Activated CD8-positive, alpha-beta memory T cell treated with anti-CD3 and anti-CD28 coated beads, Interleukin-2, amount 10 ng/mL, durations not matched to agents 7 days and 5 days (primary cell): ENCODE measurements at regions not wholly inside any gene's neighbourhood (a gene's known extent, or its start where the extent isn't known, plus 50 kb on each side); places are given as distances from the start of the nearest gene placed in this dataset.

Experiments used
- ATAC-seq: fragments of 150-1000 bp; cut with Tn5 transposase; one replicate; pipeline ENCODE4 v1.10.0; 2021; ENCODE audit warnings: moderate library complexity
- CTCF ChIA-PET: fragments of 350-600 bp; sonication (Branson Sonifier 250); formaldehyde crosslinking; loops from one replicate; lab custom pipeline; 2021; ENCODE audit warnings: antibody characterized with exemption; lab: Charles Lee
- DNase-seq: peaks from one replicate; pipeline ENCODE4 v3.0.0-alpha.2; 2020
- H3K27ac Mint-ChIP-seq: one replicate; pipeline ENCODE4 v1.8.0; 2021; ENCODE audit warnings: mild to moderate bottlenecking, mixed read lengths
- H3K27me3 Mint-ChIP-seq: one replicate; pipeline ENCODE4 v1.8.0; 2021; ENCODE audit warnings: mixed read lengths
- H3K36me3 Mint-ChIP-seq: one replicate; pipeline ENCODE4 v1.8.0; 2021; ENCODE audit warnings: mild to moderate bottlenecking, mixed read lengths
- H3K4me1 Mint-ChIP-seq: one replicate; pipeline ENCODE4 v1.8.0; 2021; ENCODE audit warnings: mixed read lengths
- H3K4me3 Mint-ChIP-seq: one replicate; pipeline ENCODE4 v1.8.0; 2021; ENCODE audit warnings: mild to moderate bottlenecking, moderate library complexity, mixed read lengths
- H3K9me3 Mint-ChIP-seq: one replicate; pipeline ENCODE4 v1.8.0; 2022; ENCODE audit warnings: low read depth, mixed read lengths

DNA sequence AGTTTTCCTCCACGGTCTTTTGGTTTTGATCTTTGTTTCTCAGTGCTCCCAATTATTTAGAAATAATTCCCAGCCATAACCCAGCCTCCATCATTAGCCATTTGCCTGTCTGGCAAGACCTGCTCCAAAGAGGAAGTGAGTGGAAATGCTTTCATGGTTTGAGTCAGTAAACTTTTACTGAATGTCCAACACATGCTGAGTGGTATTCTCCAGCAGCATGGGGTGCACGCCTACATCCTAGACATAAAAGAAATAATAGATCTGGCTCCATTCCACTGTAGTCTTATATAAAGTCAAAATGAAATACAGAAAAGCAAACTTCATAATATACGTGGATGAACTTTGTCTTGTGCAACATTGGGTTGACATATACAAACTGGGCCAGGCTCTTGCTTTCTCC lies 757.2 kb downstream of the TLE1 start:
- no peak for DNase-seq
- Mint-ChIP-seq H3K4me3 (no peak overlapping the region), H3K27me3 (no peaks in the 10 kb centered on the region), H3K4me1 (no peaks in the 10 kb centered on the region), H3K27ac (no peak overlapping the region), H3K36me3 (no peaks in the 10 kb centered on the region), H3K9me3 (peaks cover 9% of the 10 kb centered on the region)
- CTCF ChIA-PET: no interaction called here
- no peak for ATAC-seq

DNA sequence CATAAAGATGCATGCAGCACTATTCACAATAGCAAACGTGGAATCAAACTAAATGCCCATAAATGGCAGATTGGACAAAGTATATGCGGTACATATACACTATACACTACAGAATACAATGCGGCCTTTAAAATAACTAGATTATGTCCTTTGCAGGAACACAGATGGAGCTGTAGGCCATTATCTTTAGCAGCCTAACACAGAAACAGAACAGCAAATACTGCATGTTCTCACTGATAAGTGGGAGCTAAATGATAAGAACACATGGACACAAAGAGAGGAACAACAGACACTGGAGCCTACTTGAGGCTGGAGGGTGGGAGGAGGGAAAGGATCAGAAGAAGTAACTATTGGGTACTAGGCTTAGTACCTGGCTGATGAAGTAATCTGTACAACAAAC lies 758.2 kb downstream of the TLE1 start:
- ATAC-seq: no peak
- CTCF ChIA-PET: no interaction called here
- Mint-ChIP-seq H3K4me3 (no peak overlapping the region), H3K36me3 (no peaks in the 10 kb centered on the region), H3K4me1 (no peaks in the 10 kb centered on the region), H3K27ac (no peak overlapping the region), H3K27me3 (no peaks in the 10 kb centered on the region), H3K9me3 (peaks cover 9% of the 10 kb centered on the region)
- DNase-seq: no peak

DNA sequence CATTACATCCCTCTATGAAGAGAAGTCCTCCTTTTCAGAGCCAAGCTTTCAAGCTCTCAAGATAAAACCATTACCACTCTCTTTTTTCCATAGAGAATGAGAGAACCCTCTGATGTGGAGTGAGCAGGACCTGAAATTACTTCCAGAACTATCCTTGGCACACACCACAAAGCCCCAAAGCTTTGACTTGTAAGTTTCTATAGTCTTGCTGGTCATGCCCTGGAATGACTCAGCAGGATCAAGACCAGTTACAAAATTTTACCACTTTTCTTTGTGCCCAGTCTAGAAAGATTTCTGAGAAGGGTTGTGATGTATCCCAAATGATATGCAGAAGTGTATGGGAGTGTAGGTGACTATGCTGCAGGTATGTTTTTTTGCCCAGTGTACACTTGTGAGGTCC lies 760.6 kb downstream of the TLE1 start:
- no peaks in the 10 kb centered on the region for H3K4me1 Mint-ChIP-seq
- no peak overlapping the region for H3K27ac Mint-ChIP-seq
- CTCF ChIA-PET: no interaction called here
- DNase-seq (no peak), ATAC-seq (no peak)
- H3K36me3 Mint-ChIP-seq: no peaks in the 10 kb centered on the region
- no peak overlapping the region for H3K4me3 Mint-ChIP-seq
- H3K9me3 Mint-ChIP-seq: peaks cover 6% of the 10 kb centered on the region
- no peaks in the 10 kb centered on the region for H3K27me3 Mint-ChIP-seq

DNA sequence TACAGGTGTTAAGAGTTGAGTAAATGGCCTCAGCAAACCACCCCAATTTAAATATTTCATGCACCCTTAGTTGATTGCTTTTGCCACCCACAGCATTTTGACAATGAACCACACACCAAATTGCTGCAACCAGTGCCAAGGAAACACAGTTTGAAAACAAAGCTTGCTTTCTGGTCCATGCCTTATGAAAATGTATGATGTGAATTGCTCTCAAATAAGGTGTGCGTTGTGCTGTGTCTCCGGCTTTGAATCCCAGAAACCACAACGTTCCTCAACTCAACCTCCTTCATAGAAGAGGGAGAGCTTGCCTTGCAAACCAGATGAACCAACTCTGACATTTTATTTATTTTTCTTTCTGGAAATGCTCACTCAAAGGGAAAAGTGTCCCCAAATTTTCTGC lies 762.7 kb downstream of the TLE1 start:
- Mint-ChIP-seq H3K4me1 (no peaks in the 10 kb centered on the region), H3K27ac (no peak overlapping the region), H3K27me3 (no peaks in the 10 kb centered on the region), H3K4me3 (no peak overlapping the region), H3K9me3 (peaks cover 15% of the 10 kb centered on the region), H3K36me3 (no peaks in the 10 kb centered on the region)
- CTCF ChIA-PET: no interaction called here
- DNase-seq (no peak), ATAC-seq (no peak)

DNA sequence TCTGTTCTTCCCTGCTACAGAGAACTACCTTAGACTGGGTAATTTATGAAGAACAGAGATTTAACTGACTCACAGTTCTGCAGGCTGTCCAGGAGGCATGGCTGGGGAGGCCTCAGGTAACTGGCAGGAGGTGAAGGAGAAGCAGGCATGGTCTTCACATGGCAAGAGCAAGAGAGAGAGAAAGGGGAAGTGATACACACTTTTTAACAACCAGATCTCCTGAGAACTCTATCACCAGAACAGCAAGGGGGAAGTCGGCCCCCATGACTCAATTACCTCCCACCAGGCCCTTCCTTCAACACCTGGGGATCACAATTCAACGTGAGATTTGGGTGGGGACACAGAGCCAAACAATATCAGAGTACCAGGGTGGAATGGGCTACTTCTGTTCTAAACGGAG lies 766.8 kb downstream of the TLE1 start:
- Mint-ChIP-seq H3K27me3 (no peaks in the 10 kb centered on the region), H3K27ac (no peak overlapping the region), H3K4me3 (no peak overlapping the region), H3K4me1 (no peaks in the 10 kb centered on the region), H3K36me3 (no peaks in the 10 kb centered on the region), H3K9me3 (peaks cover 21% of the 10 kb centered on the region)
- no peak for DNase-seq
- ATAC-seq: no peak
- CTCF ChIA-PET: no interaction called here

DNA sequence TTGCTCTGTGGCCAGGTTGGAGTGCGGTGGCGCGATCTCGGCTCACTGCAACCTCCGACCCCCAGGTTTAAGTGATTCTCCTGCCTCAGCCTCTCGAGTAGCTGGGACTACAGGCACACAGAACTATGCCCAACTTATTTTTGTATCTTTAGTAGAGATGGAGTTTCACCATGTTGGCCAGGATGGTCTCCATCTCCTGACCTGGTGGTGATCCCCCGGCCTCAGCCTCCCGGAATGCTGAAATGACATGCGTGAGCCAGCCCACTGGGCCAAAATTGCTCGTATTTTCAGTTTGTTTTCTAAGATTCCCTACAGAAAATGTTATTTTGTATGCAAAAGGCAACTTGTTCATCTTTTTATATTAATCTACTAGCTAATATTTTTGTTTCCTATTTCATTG lies 782.6 kb downstream of the TLE1 start:
- no peaks in the 10 kb centered on the region for H3K36me3 Mint-ChIP-seq
- no peak overlapping the region for H3K27ac Mint-ChIP-seq
- H3K4me1 Mint-ChIP-seq: no peaks in the 10 kb centered on the region
- H3K27me3 Mint-ChIP-seq: no peaks in the 10 kb centered on the region
- peaks cover 10% of the 10 kb centered on the region for H3K9me3 Mint-ChIP-seq
- no peak for DNase-seq
- no peak for ATAC-seq
- CTCF ChIA-PET: no interaction called here
- no peak overlapping the region for H3K4me3 Mint-ChIP-seq

DNA sequence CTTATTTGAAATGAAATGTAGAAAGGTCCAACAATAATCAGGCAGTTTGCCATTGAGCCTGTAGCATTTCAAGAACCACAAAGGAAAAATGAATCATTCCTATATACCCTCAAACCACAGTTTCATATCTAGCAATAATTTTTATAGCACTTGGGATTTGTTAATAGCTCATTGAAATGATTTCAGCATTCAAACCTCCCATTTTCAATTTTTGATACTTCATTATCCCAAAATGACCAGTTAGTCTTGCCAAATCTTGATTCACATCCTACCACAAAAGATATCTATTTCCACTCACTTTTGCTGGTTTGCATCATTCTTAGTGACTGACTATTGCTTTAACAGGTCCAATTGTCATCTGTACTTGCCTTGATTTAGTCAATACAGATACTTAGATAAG lies 790.1 kb downstream of the TLE1 start:
- H3K9me3 Mint-ChIP-seq: peaks cover 14% of the 10 kb centered on the region

DNA sequence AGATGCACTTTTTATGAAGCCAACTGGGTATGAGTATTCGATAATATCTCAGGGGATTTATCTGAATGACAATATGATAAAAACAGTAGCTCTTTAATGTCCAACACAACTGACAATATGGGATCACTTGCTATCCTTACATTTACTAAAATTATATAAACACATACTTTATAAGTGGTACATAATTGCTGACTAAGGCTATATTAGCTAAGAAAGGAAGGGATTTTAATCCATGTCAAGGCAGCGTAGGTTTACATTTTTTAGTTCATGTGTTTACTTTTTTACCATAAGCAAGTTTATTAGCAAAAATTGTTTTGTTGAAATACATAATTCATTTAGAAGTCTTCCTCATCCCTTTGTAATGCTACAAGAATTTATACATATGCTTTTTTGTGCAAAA lies 796.2 kb downstream of the TLE1 start:
- H3K4me3 Mint-ChIP-seq: no peak overlapping the region
- no peaks in the 10 kb centered on the region for H3K27me3 Mint-ChIP-seq
- H3K27ac Mint-ChIP-seq: no peak overlapping the region
- ATAC-seq (no peak), DNase-seq (no peak)
- no peaks in the 10 kb centered on the region for H3K4me1 Mint-ChIP-seq
- CTCF ChIA-PET: no interaction called here
- H3K36me3 Mint-ChIP-seq: no peaks in the 10 kb centered on the region
- H3K9me3 Mint-ChIP-seq: peaks cover 10% of the 10 kb centered on the region

More for the DNA sequence above, 790.1 kb downstream of the TLE1 start:
- H3K4me3 Mint-ChIP-seq: no peak overlapping the region
- CTCF ChIA-PET: no interaction called here
- no peaks in the 10 kb centered on the region for H3K27me3 Mint-ChIP-seq
- H3K36me3 Mint-ChIP-seq: no peaks in the 10 kb centered on the region
- DNase-seq (no peak), ATAC-seq (no peak)
- no peak overlapping the region for H3K27ac Mint-ChIP-seq
- no peaks in the 10 kb centered on the region for H3K4me1 Mint-ChIP-seq

DNA sequence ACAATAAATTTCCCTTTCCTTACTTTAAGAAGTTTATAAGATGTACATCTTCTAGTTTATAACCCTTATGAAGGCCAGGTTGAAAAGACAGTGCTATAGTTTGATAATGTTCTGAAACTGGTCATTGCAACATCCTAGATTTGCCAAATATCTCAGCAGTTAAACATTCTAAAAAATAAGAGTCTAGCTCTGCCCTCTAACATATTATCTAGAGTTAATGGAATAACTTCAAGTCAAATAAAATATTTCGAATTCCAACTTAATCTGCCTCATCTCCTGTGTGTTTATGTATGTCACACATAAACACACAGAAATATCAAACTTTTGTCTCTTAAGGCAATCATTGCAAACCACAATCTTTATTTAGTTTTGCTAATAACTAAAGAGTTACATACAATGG lies 796.6 kb downstream of the TLE1 start:
- no peak overlapping the region for H3K4me3 Mint-ChIP-seq

DNA sequence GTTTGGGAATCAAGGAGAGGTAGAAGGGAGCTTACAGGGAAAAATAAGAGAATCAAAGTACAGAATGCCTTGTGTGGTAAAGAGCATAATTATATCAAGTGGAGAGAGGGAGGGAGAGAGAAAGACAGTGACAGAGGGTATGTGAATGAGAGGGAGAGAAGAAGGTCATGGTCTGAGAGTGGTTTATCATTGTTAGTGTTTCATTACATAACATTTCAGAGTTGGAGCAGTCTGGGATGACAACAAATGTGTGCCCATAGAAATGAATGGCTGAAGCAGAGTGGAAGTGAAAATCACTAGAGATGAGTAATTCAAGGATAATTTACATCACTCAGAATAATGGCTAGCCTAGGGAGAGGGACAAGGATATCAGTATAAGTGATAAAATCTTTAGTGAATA lies 799.2 kb downstream of the TLE1 start:
- ATAC-seq: no peak
- no peak overlapping the region for H3K4me3 Mint-ChIP-seq
- no peak for DNase-seq
- H3K36me3 Mint-ChIP-seq: no peaks in the 10 kb centered on the region
- peaks cover 9% of the 10 kb centered on the region for H3K9me3 Mint-ChIP-seq
- no peaks in the 10 kb centered on the region for H3K27me3 Mint-ChIP-seq
- CTCF ChIA-PET: no interaction called here
- no peak overlapping the region for H3K27ac Mint-ChIP-seq
- no peaks in the 10 kb centered on the region for H3K4me1 Mint-ChIP-seq

More for the DNA sequence above, 796.6 kb downstream of the TLE1 start:
- Mint-ChIP-seq H3K4me1 (no peaks in the 10 kb centered on the region), H3K27ac (no peak overlapping the region), H3K9me3 (peaks cover 10% of the 10 kb centered on the region), H3K36me3 (no peaks in the 10 kb centered on the region), H3K27me3 (no peaks in the 10 kb centered on the region)
- no peak for DNase-seq
- CTCF ChIA-PET: no interaction called here
- no peak for ATAC-seq

DNA sequence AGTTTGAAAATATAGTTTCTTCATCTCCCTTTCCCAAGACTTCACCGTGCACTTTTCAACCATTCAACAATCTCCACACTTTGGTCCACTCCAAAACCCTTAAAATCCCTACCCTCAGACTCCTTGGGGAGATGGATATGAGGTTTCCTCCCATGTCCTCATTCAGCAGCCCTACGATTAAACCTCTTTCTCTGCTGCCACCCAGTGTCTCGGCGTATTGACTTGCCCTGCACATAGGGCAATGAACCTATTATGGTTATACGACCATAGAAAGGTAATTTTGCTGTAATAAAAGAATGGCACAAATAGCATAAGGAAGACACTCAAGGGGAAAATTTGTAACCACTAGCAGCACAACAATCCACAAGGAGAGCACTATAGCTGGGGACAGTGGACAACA lies 803.5 kb downstream of the TLE1 start:
- DNase-seq (no peak), ATAC-seq (no peak)
- H3K4me3 Mint-ChIP-seq: no peak overlapping the region
- H3K9me3 Mint-ChIP-seq: peaks cover 8% of the 10 kb centered on the region
- H3K27me3 Mint-ChIP-seq: no peaks in the 10 kb centered on the region
- CTCF ChIA-PET: no interaction called here
- H3K4me1 Mint-ChIP-seq: no peaks in the 10 kb centered on the region
- H3K27ac Mint-ChIP-seq: no peak overlapping the region
- H3K36me3 Mint-ChIP-seq: no peaks in the 10 kb centered on the region

DNA sequence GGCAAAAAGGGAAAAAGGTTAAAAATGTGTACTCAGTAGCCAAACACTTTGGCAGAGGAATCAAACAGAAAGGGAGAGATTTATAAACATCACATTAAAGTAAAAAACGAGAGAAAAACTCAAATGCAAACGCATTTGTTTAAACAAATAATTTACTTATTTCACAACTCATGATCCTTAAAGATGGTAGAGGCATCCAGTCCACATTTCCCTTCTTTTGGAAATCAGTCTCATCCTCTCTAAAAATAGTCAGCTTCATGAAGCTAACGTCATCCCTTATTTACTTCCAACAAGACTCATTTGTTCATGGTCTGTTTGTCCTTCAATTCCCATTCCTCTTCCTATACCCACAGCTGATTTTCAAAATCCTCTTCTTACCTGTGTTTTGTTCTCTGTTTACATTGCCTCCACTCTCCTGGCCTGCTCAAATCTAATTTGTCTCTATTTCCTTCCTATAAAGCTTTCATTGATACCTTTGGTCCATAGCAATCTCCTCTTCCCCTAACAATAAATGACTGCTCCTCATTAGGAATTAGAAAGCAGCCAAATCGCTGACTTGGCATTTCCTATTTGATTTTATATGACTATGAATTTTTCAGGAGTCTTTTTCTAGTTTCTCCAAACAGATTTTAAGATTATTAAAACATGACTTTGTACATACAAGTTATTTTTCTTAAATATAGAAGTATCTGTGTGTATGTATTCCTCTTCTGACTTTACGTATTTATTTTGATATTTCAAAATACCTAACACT lies 805.3 kb downstream of the TLE1 start:
- no peaks in the 10 kb centered on the region for H3K36me3 Mint-ChIP-seq
- DNase-seq: no peak
- H3K4me1 Mint-ChIP-seq: no peaks in the 10 kb centered on the region
- H3K9me3 Mint-ChIP-seq: peaks cover 8% of the 10 kb centered on the region
- ATAC-seq: no peak
- H3K27ac Mint-ChIP-seq: no peak overlapping the region
- no peak overlapping the region for H3K4me3 Mint-ChIP-seq
- CTCF ChIA-PET: no interaction called here
- H3K27me3 Mint-ChIP-seq: no peaks in the 10 kb centered on the region

DNA sequence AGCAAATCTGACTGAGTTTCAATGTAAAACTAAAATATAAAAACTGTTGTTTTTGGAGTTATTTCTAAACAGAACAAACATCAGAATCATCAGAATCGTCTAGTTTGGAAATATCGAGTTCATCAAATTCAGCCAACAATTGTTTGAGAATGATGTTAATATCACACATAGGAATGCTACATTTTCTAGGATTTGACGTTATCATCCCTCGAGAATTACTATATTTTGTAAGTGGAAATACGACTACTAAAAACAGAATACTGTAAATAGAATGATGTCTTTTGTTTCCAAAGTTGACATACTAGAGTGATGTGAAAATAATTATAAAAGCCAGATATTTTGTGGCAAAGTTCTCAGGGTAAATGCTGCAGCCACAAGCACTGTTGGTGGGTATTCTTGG lies 805.9 kb downstream of the TLE1 start:
- no peak for DNase-seq
- H3K4me3 Mint-ChIP-seq: no peak overlapping the region
- no peaks in the 10 kb centered on the region for H3K27me3 Mint-ChIP-seq
- CTCF ChIA-PET: no interaction called here
- ATAC-seq: no peak
- no peaks in the 10 kb centered on the region for H3K4me1 Mint-ChIP-seq
- H3K9me3 Mint-ChIP-seq: peaks cover 8% of the 10 kb centered on the region
- H3K36me3 Mint-ChIP-seq: no peaks in the 10 kb centered on the region
- H3K27ac Mint-ChIP-seq: no peak overlapping the region

DNA sequence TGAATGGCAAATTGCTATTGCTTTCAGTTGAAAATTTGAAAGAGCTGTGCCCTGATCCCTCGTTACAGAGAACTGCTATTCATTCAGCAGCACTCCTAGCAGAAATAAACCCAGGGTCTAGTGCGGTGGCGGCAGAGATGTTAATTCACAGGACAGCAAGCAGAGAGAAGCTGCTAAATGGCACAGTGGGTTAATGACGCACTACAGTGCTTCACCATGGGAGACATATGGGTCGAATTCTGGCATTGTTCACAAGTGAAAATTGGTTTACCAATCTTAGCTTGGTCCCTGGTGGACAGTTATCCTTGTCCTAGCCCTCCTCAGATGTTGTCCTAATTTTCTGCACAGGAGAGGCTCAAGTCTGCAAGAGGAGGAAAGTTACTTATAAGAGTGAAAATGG lies 807.4 kb downstream of the TLE1 start:
- CTCF ChIA-PET: no interaction called here
- Mint-ChIP-seq H3K27me3 (no peaks in the 10 kb centered on the region), H3K36me3 (no peaks in the 10 kb centered on the region), H3K4me1 (no peaks in the 10 kb centered on the region), H3K27ac (no peak overlapping the region), H3K9me3 (peaks cover 8% of the 10 kb centered on the region), H3K4me3 (no peak overlapping the region)
- DNase-seq (no peak), ATAC-seq (no peak)

DNA sequence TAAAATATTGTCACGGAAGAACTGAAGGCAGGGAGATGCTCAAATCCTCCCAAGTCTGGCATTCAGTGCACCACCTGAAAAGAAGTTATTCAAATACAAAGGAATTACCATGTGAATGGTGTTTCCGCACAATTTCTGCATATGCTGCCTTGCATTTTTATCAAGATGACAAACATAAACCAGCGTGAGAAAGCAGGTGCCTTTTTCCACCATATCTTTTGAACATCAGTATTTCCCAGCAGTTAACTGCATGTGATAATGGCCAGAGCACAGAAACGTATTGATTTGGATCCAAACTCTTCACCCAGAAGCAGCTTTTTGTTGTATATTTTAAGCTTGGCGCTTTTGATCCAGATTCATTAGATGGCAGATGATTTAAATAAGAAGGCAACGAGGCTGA lies 808.0 kb downstream of the TLE1 start:
- no peak for DNase-seq
- ATAC-seq: no peak
- Mint-ChIP-seq H3K27ac (no peak overlapping the region), H3K36me3 (no peaks in the 10 kb centered on the region), H3K4me1 (no peaks in the 10 kb centered on the region), H3K27me3 (no peaks in the 10 kb centered on the region), H3K9me3 (peaks cover 13% of the 10 kb centered on the region), H3K4me3 (no peak overlapping the region)
- CTCF ChIA-PET: no interaction called here
